Lower leg skin (tissue), 3 donors: ENCODE measurements at regions not wholly inside any gene's neighbourhood (a gene's known extent, or its start where the extent isn't known, plus 50 kb on each side); places are given as distances from the start of the nearest gene placed in this dataset.

Experiments used
- CTCF ChIP-seq, 3 donors: fragments of 450-650 bp; IDR thresholded peaks; one replicate each; pipeline ENCODE4 v1.5.1; 2016; ENCODE audit warnings: antibody characterized with exemption in 3 of 3, mild to moderate bottlenecking in 3 of 3, moderate library complexity in 2 of 3
- POLR2A ChIP-seq, 2 donors: fragments of 450-650 bp; IDR thresholded peaks; one replicate each; pipeline ENCODE4 v1.6.1; 2016 to 2017; ENCODE audit warnings: antibody characterized with exemption in 2 of 2, mild to moderate bottlenecking in 1 of 2, moderate library complexity in 1 of 2

- TF ChIP-seq CTCF (IDR thresholded peaks at IDR 0.05), result no peak
- TF ChIP-seq POLR2A (IDR thresholded peaks at IDR 0.05), result no peak
Measured at GRCh38 chr2:147715807-147716206, 129.0 kb upstream of the ACVR2A start.
